ENCODE measurements at regions not wholly inside any gene's neighbourhood (a gene's known extent, or its start where the extent isn't known, plus 50 kb on each side); places are given as distances from the start of the nearest gene placed in this dataset.
A peak's percentile ranks its signal among the peaks of the same experiment; 100 is the strongest.

- Histone ChIP-seq H3K4me3 (ENCODE audit: low read length in 2 of 2) (no peak overlapping the region), H3K27me3 (ENCODE audit: control insufficient read depth in 1 of 2, insufficient read depth in 2 of 2, low read length in 1 of 2) (no peaks in the 10 kb centered on the region), H3K4me1 (ENCODE audit: control insufficient read depth in 1 of 2, insufficient read depth in 2 of 2, low read length in 2 of 2) (no peaks in the 10 kb centered on the region), H3K27ac (ENCODE audit: low read depth in 1 of 2, low read length in 2 of 2) (no peak overlapping the region), H3K36me3 (ENCODE audit: control insufficient read depth in 1 of 2, insufficient read depth in 2 of 2, low read length in 1 of 2) (no peaks in the 10 kb centered on the region), H3K9me3 (ENCODE audit: control insufficient read depth, low read length) (no peaks in the 10 kb centered on the region)
- intact Hi-C loops (cut with DNase I), result no loop called here
- WGBS, 2 donors, result 53 to 58% methylated on average over 6 of the region's 6 CpGs
- DNase-seq, result peak in 1 of 2 donors; percentile 57
- ATAC-seq (ENCODE audit: low FRiP score), result no peak
Observed at GRCh38 chr20:60131375-60131774, 173.2 kb downstream of the CDH26 start.

GRCh38 chr20:60132162-60132826 is 174.1 kb downstream of the CDH26 start:
- Histone ChIP-seq H3K36me3 (ENCODE audit: control insufficient read depth in 1 of 2, insufficient read depth in 2 of 2, low read length in 1 of 2) (no peaks in the 10 kb centered on the region), H3K4me3 (ENCODE audit: low read length in 2 of 2) (no peak overlapping the region), H3K9me3 (ENCODE audit: control insufficient read depth, low read length) (no peaks in the 10 kb centered on the region), H3K27me3 (ENCODE audit: control insufficient read depth in 1 of 2, insufficient read depth in 2 of 2, low read length in 1 of 2) (no peaks in the 10 kb centered on the region), H3K27ac (ENCODE audit: low read depth in 1 of 2, low read length in 2 of 2) (no peak overlapping the region), H3K4me1 (ENCODE audit: control insufficient read depth in 1 of 2, insufficient read depth in 2 of 2, low read length in 2 of 2) (no peaks in the 10 kb centered on the region)
- ATAC-seq (ENCODE audit: low FRiP score), result no peak
- DNase-seq, result no peak
- WGBS, 2 donors, result 78 to 80% methylated on average over 8 of the region's 8 CpGs
- intact Hi-C loops (cut with DNase I), result no loop called here

GRCh38 chr20:60132827-60133670 is 174.8 kb downstream of the CDH26 start:
- DNase-seq, result no peak
- Histone ChIP-seq H3K9me3 (ENCODE audit: control insufficient read depth, low read length) (no peaks in the 10 kb centered on the region), H3K4me3 (ENCODE audit: low read length in 2 of 2) (no peak overlapping the region), H3K4me1 (ENCODE audit: control insufficient read depth in 1 of 2, insufficient read depth in 2 of 2, low read length in 2 of 2) (no peaks in the 10 kb centered on the region), H3K36me3 (ENCODE audit: control insufficient read depth in 1 of 2, insufficient read depth in 2 of 2, low read length in 1 of 2) (no peaks in the 10 kb centered on the region), H3K27ac (ENCODE audit: low read depth in 1 of 2, low read length in 2 of 2) (no peak overlapping the region), H3K27me3 (ENCODE audit: control insufficient read depth in 1 of 2, insufficient read depth in 2 of 2, low read length in 1 of 2) (no peaks in the 10 kb centered on the region)
- intact Hi-C loops (cut with DNase I), result no loop called here
- no peak for ATAC-seq (ENCODE audit: low FRiP score)
- 76 to 79% methylated on average over 14 of the region's 14 CpGs for WGBS, 2 donors

- DNase-seq (no peak), ATAC-seq (ENCODE audit: low FRiP score) (no peak)
- WGBS, 2 donors, result 93% methylated on average over 4 of the region's 4 CpGs
- no peaks in the 10 kb centered on the region for H3K4me1 ChIP-seq (ENCODE audit: control insufficient read depth in 1 of 2, insufficient read depth in 2 of 2, low read length in 2 of 2)
- no peaks in the 10 kb centered on the region for H3K9me3 ChIP-seq (ENCODE audit: control insufficient read depth, low read length)
- intact Hi-C loops (cut with DNase I), result no loop called here
- no peaks in the 10 kb centered on the region for H3K36me3 ChIP-seq (ENCODE audit: control insufficient read depth in 1 of 2, insufficient read depth in 2 of 2, low read length in 1 of 2)
- no peaks in the 10 kb centered on the region for H3K27me3 ChIP-seq (ENCODE audit: control insufficient read depth in 1 of 2, insufficient read depth in 2 of 2, low read length in 1 of 2)
- H3K4me3 ChIP-seq (ENCODE audit: low read length in 2 of 2), result no peak overlapping the region
- H3K27ac ChIP-seq (ENCODE audit: low read depth in 1 of 2, low read length in 2 of 2), result no peak overlapping the region
Observed at GRCh38 chr20:60135276-60135675, 177.1 kb downstream of the CDH26 start.

- no peak for DNase-seq
- H3K4me1 ChIP-seq (ENCODE audit: control insufficient read depth in 1 of 2, insufficient read depth in 2 of 2, low read length in 2 of 2), result no peaks in the 10 kb centered on the region
- H3K36me3 ChIP-seq (ENCODE audit: control insufficient read depth in 1 of 2, insufficient read depth in 2 of 2, low read length in 1 of 2), result no peaks in the 10 kb centered on the region
- 60 to 69% methylated on average over 7 of the region's 7 CpGs for WGBS, 2 donors
- no peak overlapping the region for H3K4me3 ChIP-seq (ENCODE audit: low read length in 2 of 2)
- ATAC-seq (ENCODE audit: low FRiP score), result no peak
- intact Hi-C loops (cut with DNase I), result no loop called here
- no peak overlapping the region for H3K27ac ChIP-seq (ENCODE audit: low read depth in 1 of 2, low read length in 2 of 2)
- H3K9me3 ChIP-seq (ENCODE audit: control insufficient read depth, low read length), result no peaks in the 10 kb centered on the region
- H3K27me3 ChIP-seq (ENCODE audit: control insufficient read depth in 1 of 2, insufficient read depth in 2 of 2, low read length in 1 of 2), result no peaks in the 10 kb centered on the region
Observed at GRCh38 chr20:60136645-60137401, 178.6 kb downstream of the CDH26 start.

- Histone ChIP-seq H3K27me3 (ENCODE audit: control insufficient read depth in 1 of 2, insufficient read depth in 2 of 2, low read length in 1 of 2) (no peaks in the 10 kb centered on the region), H3K4me1 (ENCODE audit: control insufficient read depth in 1 of 2, insufficient read depth in 2 of 2, low read length in 2 of 2) (no peaks in the 10 kb centered on the region), H3K9me3 (ENCODE audit: control insufficient read depth, low read length) (no peaks in the 10 kb centered on the region), H3K4me3 (ENCODE audit: low read length in 2 of 2) (no peak overlapping the region), H3K27ac (ENCODE audit: low read depth in 1 of 2, low read length in 2 of 2) (no peak overlapping the region), H3K36me3 (ENCODE audit: control insufficient read depth in 1 of 2, insufficient read depth in 2 of 2, low read length in 1 of 2) (no peaks in the 10 kb centered on the region)
- DNase-seq (no peak), ATAC-seq (ENCODE audit: low FRiP score) (no peak)
- WGBS, 2 donors, result 49 to 70% methylated on average over 3 of the region's 3 CpGs
- intact Hi-C loops (cut with DNase I), result no loop called here
Observed at GRCh38 chr20:60137657-60138245, 179.5 kb downstream of the CDH26 start.

GRCh38 chr20:60138256-60139220 is 180.3 kb downstream of the CDH26 start:
- Histone ChIP-seq H3K36me3 (ENCODE audit: control insufficient read depth in 1 of 2, insufficient read depth in 2 of 2, low read length in 1 of 2) (no peaks in the 10 kb centered on the region), H3K4me3 (ENCODE audit: low read length in 2 of 2) (no peak overlapping the region), H3K9me3 (ENCODE audit: control insufficient read depth, low read length) (no peaks in the 10 kb centered on the region), H3K4me1 (ENCODE audit: control insufficient read depth in 1 of 2, insufficient read depth in 2 of 2, low read length in 2 of 2) (no peaks in the 10 kb centered on the region), H3K27me3 (ENCODE audit: control insufficient read depth in 1 of 2, insufficient read depth in 2 of 2, low read length in 1 of 2) (no peaks in the 10 kb centered on the region), H3K27ac (ENCODE audit: low read depth in 1 of 2, low read length in 2 of 2) (no peak overlapping the region)
- DNase-seq (peak; percentile 72 to 79), ATAC-seq (ENCODE audit: low FRiP score) (no peak)
- 67 to 81% methylated on average over 39 of the region's 39 CpGs for WGBS, 2 donors
- intact Hi-C loops (cut with DNase I), result no loop called here
